ENCODE measurements at regions not wholly inside any gene's neighbourhood (a gene's known extent, or its start where the extent isn't known, plus 50 kb on each side); places are given as distances from the start of the nearest gene placed in this dataset.

- no peaks in the 10 kb centered on the region for H3K27me3 ChIP-seq
- DNase-seq, result no peak
- H3K36me3 ChIP-seq, result no peaks in the 10 kb centered on the region
- H3K9me3 ChIP-seq, result no peaks in the 10 kb centered on the region; the same call in 1 of the 2 replicates
- TF ChIP-seq CTCF (IDR thresholded peaks at IDR 0.05; ENCODE audit: low read depth, low read length), result no peak
- H3K4me1 ChIP-seq, result no peaks in the 10 kb centered on the region
- H3K4me3 ChIP-seq (ENCODE audit: low read depth, low read length), result no peak overlapping the region
Measured at GRCh38 chr4:187780070-187780469, 215.5 kb upstream of the ZFP42 start.

GRCh38 chr4:187782286-187782824, 213.2 kb upstream of the ZFP42 start:
- Histone ChIP-seq H3K36me3 (no peaks in the 10 kb centered on the region), H3K4me3 (ENCODE audit: low read depth, low read length) (no peak overlapping the region), H3K4me1 (no peaks in the 10 kb centered on the region), H3K27me3 (no peaks in the 10 kb centered on the region), H3K9me3 (no peaks in the 10 kb centered on the region; the same call in 1 of the 2 replicates)
- no peak for DNase-seq
- TF ChIP-seq CTCF (IDR thresholded peaks at IDR 0.05; ENCODE audit: low read depth, low read length), result no peak

- no peaks in the 10 kb centered on the region for H3K36me3 ChIP-seq
- no peak for DNase-seq
- H3K27me3 ChIP-seq, result no peaks in the 10 kb centered on the region
- H3K4me1 ChIP-seq, result no peaks in the 10 kb centered on the region
- H3K4me3 ChIP-seq (ENCODE audit: low read depth, low read length), result no peak overlapping the region
- H3K9me3 ChIP-seq, result no peaks in the 10 kb centered on the region; the same call in 1 of the 2 replicates
- TF ChIP-seq CTCF (IDR thresholded peaks at IDR 0.05; ENCODE audit: low read depth, low read length), result no peak
Measured at GRCh38 chr4:187786190-187786589, 209.4 kb upstream of the ZFP42 start.

GRCh38 chr4:187789078-187789477, 206.5 kb upstream of the ZFP42 start:
- H3K9me3 ChIP-seq, result no peaks in the 10 kb centered on the region; the same call in 1 of the 2 replicates
- no peaks in the 10 kb centered on the region for H3K36me3 ChIP-seq
- H3K4me1 ChIP-seq, result no peaks in the 10 kb centered on the region
- DNase-seq, result no peak
- no peaks in the 10 kb centered on the region for H3K27me3 ChIP-seq
- no peak overlapping the region for H3K4me3 ChIP-seq (ENCODE audit: low read depth, low read length)
- no peak for TF ChIP-seq CTCF (IDR thresholded peaks at IDR 0.05; ENCODE audit: low read depth, low read length)

- no peak for TF ChIP-seq CTCF (IDR thresholded peaks at IDR 0.05; ENCODE audit: low read depth, low read length)
- peaks cover 3% of the 10 kb centered on the region; the same call in 1 of the 2 replicates for H3K9me3 ChIP-seq
- no peaks in the 10 kb centered on the region for H3K4me1 ChIP-seq
- no peak for DNase-seq
- H3K27me3 ChIP-seq, result no peaks in the 10 kb centered on the region
- H3K4me3 ChIP-seq (ENCODE audit: low read depth, low read length), result no peak overlapping the region
- no peaks in the 10 kb centered on the region for H3K36me3 ChIP-seq
Measured at GRCh38 chr4:187795737-187796136, 199.8 kb upstream of the ZFP42 start.

GRCh38 chr4:187798385-187798784, 197.2 kb upstream of the ZFP42 start:
- Histone ChIP-seq H3K36me3 (no peaks in the 10 kb centered on the region), H3K4me3 (ENCODE audit: low read depth, low read length) (no peak overlapping the region), H3K4me1 (no peaks in the 10 kb centered on the region), H3K27me3 (no peaks in the 10 kb centered on the region), H3K9me3 (peaks cover 3% of the 10 kb centered on the region; the same call in 1 of the 2 replicates)
- TF ChIP-seq CTCF (IDR thresholded peaks at IDR 0.05; ENCODE audit: low read depth, low read length), result no peak
- DNase-seq, result no peak

All from BE2C (cell line).